Ascending aorta (tissue), 2 donors: ENCODE measurements at regions not wholly inside any gene's neighbourhood (a gene's known extent, or its start where the extent isn't known, plus 50 kb on each side); places are given as distances from the start of the nearest gene placed in this dataset.

ENCODE experiments used
- DNase-seq, 2 donors: peaks; one replicate each; pipeline ENCODE4 v3.0.0-alpha.2; 2019; ENCODE audit warnings: low spot score in 2 of 2
- H3K27ac ChIP-seq, 2 donors: fragments of 200-600 bp; sonication (generic); one replicate each; pipeline ENCODE4 v1.5.1; 2016 to 2017; ENCODE audit warnings: mild to moderate bottlenecking in 1 of 2
- H3K27me3 ChIP-seq: fragments of 200-600 bp; sonication (generic); one replicate; pipeline ENCODE4 v1.5.1; 2017
- H3K36me3 ChIP-seq, 2 donors: fragments of 200-600 bp; sonication (generic); one replicate each; pipeline ENCODE4 v1.5.1; 2016
- H3K4me1 ChIP-seq, 2 donors: fragments of 200-600 bp; sonication (generic); one replicate each; pipeline ENCODE4 v1.5.1; 2016 to 2017; ENCODE audit warnings: mild to moderate bottlenecking in 1 of 2
- H3K4me3 ChIP-seq, 2 donors: fragments of 200-600 bp; sonication (generic); one replicate each; pipeline ENCODE4 v1.5.1; 2016 to 2017; ENCODE audit warnings: mild to moderate bottlenecking in 1 of 2
- H3K9me3 ChIP-seq, 2 donors: fragments of 200-600 bp; sonication (generic); one replicate each; pipeline ENCODE4 v1.5.1; 2016
- CTCF ChIP-seq, 3 experiments: fragments of 200-600 bp in 2 of 3; fragments of 450-650 bp in 1 of 3; sonication (generic) in 2 of 3; IDR thresholded peaks; one replicate each; pipeline ENCODE4 v1.5.1; 2016 to 2019; ENCODE audit warnings: antibody characterized with exemption in 3 of 3, mild to moderate bottlenecking in 1 of 3, moderate library complexity in 1 of 3
- intact Hi-C: fragments of 100-400 bp; cut with DNase I; formaldehyde crosslinking; loops from one replicate; pipeline ENCODE4 v1.15.1; 2023

- Histone ChIP-seq H3K4me1 (no peaks in the 10 kb centered on the region), H3K4me3 (no peak overlapping the region), H3K9me3 (no peaks in the 10 kb centered on the region), H3K27ac (no peak overlapping the region), H3K36me3 (no peaks in the 10 kb centered on the region), H3K27me3 (no peaks in the 10 kb centered on the region)
- no peak for TF ChIP-seq CTCF (IDR thresholded peaks at IDR 0.05)
- DNase-seq: no peak
- intact Hi-C loops: no loop called here
These were observed 199.3 kb upstream of the GALNT5 start for GRCh38 chr2:157058161-157058560.

- Histone ChIP-seq H3K27ac (no peak overlapping the region), H3K4me3 (no peak overlapping the region), H3K36me3 (no peaks in the 10 kb centered on the region), H3K27me3 (no peaks in the 10 kb centered on the region), H3K9me3 (no peaks in the 10 kb centered on the region), H3K4me1 (no peaks in the 10 kb centered on the region)
- intact Hi-C loops: no loop called here
- no peak for DNase-seq
- TF ChIP-seq CTCF (IDR thresholded peaks at IDR 0.05): no peak
These were observed 198.5 kb upstream of the GALNT5 start for GRCh38 chr2:157059036-157059435.

GRCh38 chr2:157061799-157062198 is 195.7 kb upstream of the GALNT5 start:
- no peak for TF ChIP-seq CTCF (IDR thresholded peaks at IDR 0.05)
- no peak for DNase-seq
- intact Hi-C loops: no loop called here
- Histone ChIP-seq H3K9me3 (no peaks in the 10 kb centered on the region), H3K4me3 (no peak overlapping the region), H3K27ac (no peak overlapping the region), H3K4me1 (no peaks in the 10 kb centered on the region), H3K36me3 (no peaks in the 10 kb centered on the region), H3K27me3 (no peaks in the 10 kb centered on the region)

- Histone ChIP-seq H3K4me1 (no peaks in the 10 kb centered on the region), H3K27me3 (no peaks in the 10 kb centered on the region), H3K9me3 (no peaks in the 10 kb centered on the region), H3K27ac (no peak overlapping the region), H3K4me3 (no peak overlapping the region), H3K36me3 (no peaks in the 10 kb centered on the region)
- no peak for TF ChIP-seq CTCF (IDR thresholded peaks at IDR 0.05)
- no peak for DNase-seq
- intact Hi-C loops: no loop called here
These were observed 189.9 kb upstream of the GALNT5 start for GRCh38 chr2:157067562-157067961.

- no peak for TF ChIP-seq CTCF (IDR thresholded peaks at IDR 0.05)
- Histone ChIP-seq H3K27ac (no peak overlapping the region), H3K9me3 (no peaks in the 10 kb centered on the region), H3K4me3 (no peak overlapping the region), H3K27me3 (no peaks in the 10 kb centered on the region), H3K36me3 (no peaks in the 10 kb centered on the region), H3K4me1 (no peaks in the 10 kb centered on the region)
- no peak for DNase-seq
- intact Hi-C loops: no loop called here
These were observed 189.3 kb upstream of the GALNT5 start for GRCh38 chr2:157068237-157068636.

- no peaks in the 10 kb centered on the region for H3K4me1 ChIP-seq
- DNase-seq: no peak
- no peaks in the 10 kb centered on the region for H3K9me3 ChIP-seq
- H3K4me3 ChIP-seq: no peak overlapping the region
- H3K27ac ChIP-seq: no peak overlapping the region
- no peak for TF ChIP-seq CTCF (IDR thresholded peaks at IDR 0.05)
- no peaks in the 10 kb centered on the region for H3K36me3 ChIP-seq
- no peaks in the 10 kb centered on the region for H3K27me3 ChIP-seq
- intact Hi-C loops: no loop called here
These were observed 181.6 kb upstream of the GALNT5 start for GRCh38 chr2:157075924-157076323.
